HG03521 (cell line): ENCODE measurements at regions not wholly inside any gene's neighbourhood (a gene's known extent, or its start where the extent isn't known, plus 50 kb on each side); places are given as distances from the start of the nearest gene placed in this dataset.

Experiments used
- ATAC-seq: cut with Tn5 transposase; IDR thresholded peaks from one replicate; pipeline ENCODE4 v1.9.1; 2021; ENCODE audit warnings: mild to moderate bottlenecking, moderate library complexity; ENCODE audit not compliant: unreplicated experiment

GRCh38 chr1:164475834-164476233 lies 83.2 kb upstream of the PBX1 start:
- ATAC-seq, result no peak

GRCh38 chr1:164477343-164477742 lies 81.6 kb upstream of the PBX1 start:
- no peak for ATAC-seq

- no peak for ATAC-seq
Measured at GRCh38 chr1:164479242-164479641, 79.7 kb upstream of the PBX1 start.

- no peak for ATAC-seq
Measured at GRCh38 chr1:164480285-164480907, 78.6 kb upstream of the PBX1 start.

GRCh38 chr1:164495905-164496304 lies 63.1 kb upstream of the PBX1 start:
- no peak for ATAC-seq

GRCh38 chr1:164498792-164499191 lies 60.2 kb upstream of the PBX1 start:
- ATAC-seq, result no peak

- ATAC-seq, result no peak
Measured at GRCh38 chr1:164504749-164505148, 54.2 kb upstream of the PBX1 start.
